ENCODE measurements at regions not wholly inside any gene's neighbourhood (a gene's known extent, or its start where the extent isn't known, plus 50 kb on each side); places are given as distances from the start of the nearest gene placed in this dataset.

DNA sequence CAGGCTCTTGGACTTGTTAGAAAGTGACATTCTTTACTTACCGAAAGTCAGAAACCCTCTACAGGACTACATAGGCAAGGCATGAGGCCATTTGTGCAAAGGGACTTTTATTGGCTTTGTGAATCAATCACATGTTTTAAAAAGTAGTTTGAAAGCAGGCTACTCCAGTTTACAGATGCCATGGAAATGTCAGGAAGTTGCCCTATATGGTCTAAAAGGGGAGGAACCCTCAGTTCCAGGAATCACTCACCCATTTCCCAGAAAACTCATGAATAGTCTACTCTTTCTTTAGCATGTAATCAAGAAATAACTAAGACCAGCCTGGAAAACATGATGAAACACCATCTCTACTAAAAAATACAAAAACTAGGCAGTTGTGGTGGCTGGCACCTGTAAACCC is 51.0 kb upstream of the MKRN3 start:
- no peak for DNase-seq

DNA sequence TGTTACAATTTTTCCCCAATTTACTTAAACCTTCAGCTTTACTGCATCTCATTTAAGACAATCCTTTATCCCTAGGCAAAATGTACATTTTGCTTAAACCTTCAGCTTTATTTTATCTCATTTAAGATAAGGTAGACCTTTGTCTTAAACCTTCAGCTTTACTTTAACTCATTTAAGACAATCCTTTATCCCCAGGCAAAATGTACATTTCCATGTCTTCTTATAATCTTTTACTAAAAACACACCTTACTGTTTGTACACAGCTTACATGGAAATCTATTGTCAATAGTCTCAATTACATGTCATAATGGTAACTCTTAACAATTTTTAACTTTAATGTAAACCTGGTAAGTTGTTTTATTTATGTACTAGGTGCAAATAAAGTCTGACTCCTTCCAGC is 58.7 kb upstream of the MKRN3 start:
- DNase-seq = no peak

GRCh38 chr15:23503980-23504379 is 56.9 kb upstream of the GOLGA6L2 start:
- DNase-seq = no peak

DNA sequence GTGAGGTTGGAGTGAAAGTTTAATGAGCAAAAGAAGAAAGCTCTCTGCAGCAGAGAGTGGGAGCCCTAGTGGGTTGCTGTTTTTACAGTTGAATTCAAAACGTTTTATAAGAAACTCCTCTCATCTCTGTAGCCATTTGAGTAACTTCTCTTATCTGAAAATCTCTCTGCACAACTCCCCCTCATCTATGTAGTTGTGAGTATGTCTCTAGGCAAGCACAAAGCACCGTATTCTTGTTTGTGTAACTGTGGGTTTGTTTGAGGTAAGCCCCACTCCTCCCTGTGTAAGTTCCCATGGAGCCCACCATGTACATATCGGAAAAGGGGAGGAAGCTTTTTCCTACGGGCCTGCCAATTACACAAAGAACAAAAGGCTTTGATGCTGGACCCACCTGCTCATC is 56.5 kb upstream of the GOLGA6L2 start:
- no peak for DNase-seq

DNA sequence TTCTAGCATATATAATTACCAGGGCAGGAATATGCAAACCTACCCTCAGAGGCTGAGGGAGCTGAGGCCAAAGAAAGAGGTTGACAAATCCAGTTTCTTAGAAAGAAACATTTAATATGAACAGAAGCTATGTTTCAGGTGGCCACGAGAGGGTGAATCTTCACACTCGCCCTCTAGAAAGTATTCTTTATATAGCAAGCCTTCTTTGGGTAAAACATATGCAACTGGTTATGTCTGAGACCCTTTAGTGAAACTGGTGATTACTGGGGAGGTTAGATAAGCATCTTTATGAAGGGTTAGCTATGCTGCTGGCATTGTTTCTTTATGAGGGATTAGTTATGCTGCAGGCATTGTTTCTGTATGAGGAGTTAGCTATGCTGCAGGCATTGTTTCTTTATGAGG is 50.7 kb upstream of the GOLGA6L2 start:
- peak in 1 of 2 experiments; percentile 0 for DNase-seq

Measured in SW 1271 (cell line).